GM12878 (cell line): ENCODE measurements at regions not wholly inside any gene's neighbourhood (a gene's known extent, or its start where the extent isn't known, plus 50 kb on each side); places are given as distances from the start of the nearest gene placed in this dataset.

ENCODE experiments used
- BCL11A ChIP-seq: IDR thresholded peaks from 2 replicates; pipeline ENCODE4 v1.6.1; 2011; ENCODE audit warnings: low read depth, low read length
- CREB1 ChIP-seq: IDR thresholded peaks from 2 replicates; pipeline ENCODE4 v1.6.1; 2012; ENCODE audit warnings: low read depth, mild to moderate bottlenecking, inconsistent platforms
- CTCF ChIP-seq, 3 experiments: IDR thresholded peaks in 2 of 3; conservative IDR thresholded peaks in 1 of 3; 2 replicates each; pipeline ENCODE4 v1.5.1; 2011; ENCODE audit warnings: low read depth in 3 of 3, low read length in 3 of 3, mild to moderate bottlenecking in 3 of 3, control low read depth in 2 of 3, moderate library complexity in 2 of 3, inconsistent platforms in 1 of 3, mixed read lengths in 1 of 3; ENCODE audit not compliant: control insufficient read depth in 2 of 3, insufficient read depth in 1 of 3; ENCODE audit errors: extremely low read depth in 1 of 3
- POLR2AphosphoS5 ChIP-seq: IDR thresholded peaks from 2 replicates; pipeline ENCODE4 v1.6.1; 2011; ENCODE audit warnings: mild to moderate bottlenecking, low read length, inconsistent platforms
- RAD21 ChIP-seq: IDR thresholded peaks from 2 replicates; pipeline ENCODE4 v1.6.1; 2011; ENCODE audit warnings: mild to moderate bottlenecking, low read depth, low read length, moderate library complexity; ENCODE audit not compliant: insufficient read depth
- RELA ChIP-seq: fragments of 450-650 bp; IDR thresholded peaks from 2 replicates; pipeline ENCODE4 v1.8.0; 2014; ENCODE audit warnings: borderline replicate concordance; ENCODE audit not compliant: partially characterized antibody
- TAF1 ChIP-seq: IDR thresholded peaks from 2 replicates; pipeline ENCODE4 v1.6.1; 2011; ENCODE audit warnings: mild to moderate bottlenecking, low read depth, low read length, borderline replicate concordance
- ZZZ3 ChIP-seq: IDR thresholded peaks from 2 replicates; pipeline ENCODE4 v1.6.1; 2011; ENCODE audit warnings: low read depth; ENCODE audit not compliant: control insufficient read depth, insufficient read length

- TF ChIP-seq BCL11A (no peak), CTCF (IDR thresholded peaks at IDR 0.05 in 2 of 3, conservative IDR thresholded peaks at IDR 0.05 in 1 of 3; ENCODE audit: control insufficient read depth in 2 of 3, extremely low read depth in 1 of 3, insufficient read depth in 1 of 3, low read depth in 3 of 3, low read length in 3 of 3) (no peak), TAF1 (no peak), POLR2AphosphoS5 (no peak), RAD21 (no peak), ZZZ3 (no peak), CREB1 (no peak), RELA (no peak)
These were observed 146.3 kb downstream of the ARL6IP6 start for GRCh38 chr2:152864601-152865149.
